Stimulated activated CD4-positive, alpha-beta T cell treated with anti-CD3 and anti-CD28 coated beads, TNF-alpha, amount 100 ng/mL, for 24 hours (primary cell): ENCODE measurements at regions not wholly inside any gene's neighbourhood (a gene's known extent, or its start where the extent isn't known, plus 50 kb on each side); places are given as distances from the start of the nearest gene placed in this dataset.
A peak's percentile ranks its signal among the peaks of the same experiment; 100 is the strongest.

ENCODE experiments used
- DNase-seq, 3 experiments: peaks; one replicate each; pipeline ENCODE4 v3.0.0-alpha.2; 2020; ENCODE audit warnings: low read depth in 3 of 3

DNA sequence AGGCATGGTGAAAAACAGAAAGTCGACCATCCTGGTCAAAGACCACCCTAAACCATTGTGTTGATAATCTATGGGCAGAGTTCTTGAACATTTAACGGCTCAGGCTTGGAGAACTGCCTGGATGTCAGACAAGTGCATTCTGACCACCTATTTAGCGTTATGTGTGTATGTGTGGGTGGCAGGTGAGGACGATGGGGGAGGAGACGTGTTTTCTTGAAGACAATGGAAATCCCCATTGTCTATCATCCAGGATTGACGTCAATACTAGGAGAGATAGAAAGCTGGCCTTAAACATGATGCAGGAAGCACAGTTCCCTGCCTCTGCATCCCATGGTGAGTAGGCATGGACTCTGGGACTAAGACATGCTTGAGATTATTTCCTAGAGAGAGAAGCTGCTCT lies 157.4 kb upstream of the MAF start:
- peak in 1 of 3 experiments; percentile 3 for DNase-seq

DNA sequence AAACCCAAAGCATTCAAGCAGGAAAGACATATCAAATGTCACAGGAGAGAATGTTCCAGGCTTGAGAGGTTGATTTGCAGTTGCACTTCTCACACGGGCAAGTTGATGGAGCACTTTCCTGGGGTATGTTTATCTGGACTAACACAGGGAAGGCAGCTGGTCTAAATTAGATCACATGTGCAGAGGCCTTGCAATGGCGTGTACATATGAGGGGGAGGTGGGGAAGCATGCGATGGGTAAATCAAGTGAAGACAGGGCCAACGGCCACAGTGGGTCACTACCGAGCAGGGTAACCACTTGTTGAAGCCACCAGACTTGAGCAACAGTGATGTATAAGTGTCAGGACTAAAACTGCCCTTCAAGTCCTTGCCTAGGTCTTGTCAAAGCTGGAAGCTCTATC lies 156.6 kb upstream of the MAF start:
- DNase-seq = no peak

DNA sequence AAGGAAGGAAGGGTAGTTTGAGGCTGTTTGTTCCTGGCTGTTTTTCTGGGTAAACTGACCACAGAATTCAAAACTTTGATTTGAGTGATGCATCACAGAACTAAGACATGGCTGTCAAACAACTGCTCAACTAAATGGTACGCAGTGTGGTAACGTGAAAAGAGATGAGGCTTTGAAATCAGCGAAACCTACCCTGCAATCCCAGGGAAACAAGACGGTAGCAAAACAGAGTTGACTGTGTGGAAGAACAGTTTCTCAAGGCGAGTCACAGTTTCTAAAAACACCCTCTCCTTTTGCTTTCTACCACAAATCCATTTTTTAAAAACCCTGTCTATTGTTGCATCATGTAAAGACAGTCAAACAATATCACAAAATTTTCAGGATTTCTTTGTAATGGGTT lies 156.0 kb upstream of the MAF start:
- DNase-seq = no peak

DNA sequence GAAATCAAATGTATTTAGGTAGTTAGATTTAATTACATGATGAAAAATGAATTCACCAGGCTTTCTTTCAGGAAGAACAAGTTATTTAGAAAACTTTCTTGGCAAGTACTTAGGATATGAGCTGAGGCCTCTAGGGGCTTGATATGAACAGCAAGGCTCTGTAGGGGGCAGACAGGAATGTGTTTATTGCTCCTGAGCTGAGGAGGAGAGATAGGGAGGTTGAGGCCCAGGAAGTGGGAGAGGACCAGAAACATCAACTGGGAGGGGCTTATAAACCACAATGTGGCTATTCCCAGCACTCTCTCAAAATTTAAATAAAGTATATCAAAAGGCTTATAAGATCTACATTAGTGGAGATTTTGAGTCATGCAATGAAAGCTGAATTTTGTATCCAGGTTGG lies 154.0 kb upstream of the MAF start:
- no peak for DNase-seq

DNA sequence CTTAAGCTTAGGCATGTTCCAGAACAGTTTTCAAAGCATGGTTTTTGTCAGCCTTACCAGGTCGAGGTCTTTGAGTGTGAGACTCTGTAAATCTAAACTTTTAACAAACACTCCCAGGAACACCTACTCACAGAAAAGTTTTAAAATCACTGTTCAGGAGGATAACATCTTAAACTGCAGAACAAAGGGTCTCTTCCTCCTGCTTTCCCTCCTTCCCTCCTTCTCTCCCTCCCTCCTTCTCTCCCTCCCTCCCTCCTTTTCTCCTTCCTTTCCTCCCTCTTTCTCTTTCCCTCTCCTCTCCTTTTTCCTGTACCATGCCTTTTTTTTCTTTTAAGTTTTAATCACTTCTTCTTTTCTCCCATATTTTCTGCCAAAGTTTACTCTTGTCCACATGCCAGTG lies 153.5 kb upstream of the MAF start:
- no peak for DNase-seq

DNA sequence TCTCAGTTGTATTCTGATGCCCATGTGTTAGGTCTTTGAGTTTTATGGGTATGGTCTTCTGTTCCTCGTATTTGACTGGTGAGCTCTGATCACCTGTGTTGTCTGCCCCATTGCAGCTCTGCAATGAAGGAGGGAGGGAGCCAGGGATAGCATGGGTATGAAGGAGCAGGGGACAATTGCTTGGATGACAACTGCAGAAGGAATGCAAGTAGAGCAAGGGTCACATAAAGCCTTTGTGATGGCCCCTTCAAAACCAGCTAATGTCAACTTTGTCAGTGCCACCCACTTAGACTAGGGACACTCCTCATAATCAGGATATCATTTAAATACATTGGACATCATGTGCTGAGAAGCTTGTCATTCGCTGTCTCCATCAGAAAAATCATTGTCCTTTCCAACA lies 152.7 kb upstream of the MAF start:
- no peak for DNase-seq

DNA sequence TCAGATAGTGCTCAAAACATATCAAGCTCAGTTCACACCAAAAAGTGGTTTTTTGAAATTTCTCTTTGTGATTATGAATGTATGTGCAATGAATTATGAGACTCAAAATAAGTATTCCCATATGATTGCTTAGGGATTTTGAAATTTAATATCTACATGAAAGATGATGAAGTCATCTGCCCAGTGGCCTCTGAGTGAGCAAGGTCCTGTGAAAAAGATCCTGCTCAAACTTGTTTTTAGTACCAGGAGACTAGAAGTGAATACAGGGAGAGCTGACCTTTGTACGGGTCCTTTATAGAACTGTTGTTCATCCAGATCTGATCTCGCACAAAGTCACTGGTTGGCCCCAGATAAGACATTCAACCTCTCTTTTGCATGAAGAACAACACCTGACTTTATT lies 151.9 kb upstream of the MAF start:
- no peak for DNase-seq

DNA sequence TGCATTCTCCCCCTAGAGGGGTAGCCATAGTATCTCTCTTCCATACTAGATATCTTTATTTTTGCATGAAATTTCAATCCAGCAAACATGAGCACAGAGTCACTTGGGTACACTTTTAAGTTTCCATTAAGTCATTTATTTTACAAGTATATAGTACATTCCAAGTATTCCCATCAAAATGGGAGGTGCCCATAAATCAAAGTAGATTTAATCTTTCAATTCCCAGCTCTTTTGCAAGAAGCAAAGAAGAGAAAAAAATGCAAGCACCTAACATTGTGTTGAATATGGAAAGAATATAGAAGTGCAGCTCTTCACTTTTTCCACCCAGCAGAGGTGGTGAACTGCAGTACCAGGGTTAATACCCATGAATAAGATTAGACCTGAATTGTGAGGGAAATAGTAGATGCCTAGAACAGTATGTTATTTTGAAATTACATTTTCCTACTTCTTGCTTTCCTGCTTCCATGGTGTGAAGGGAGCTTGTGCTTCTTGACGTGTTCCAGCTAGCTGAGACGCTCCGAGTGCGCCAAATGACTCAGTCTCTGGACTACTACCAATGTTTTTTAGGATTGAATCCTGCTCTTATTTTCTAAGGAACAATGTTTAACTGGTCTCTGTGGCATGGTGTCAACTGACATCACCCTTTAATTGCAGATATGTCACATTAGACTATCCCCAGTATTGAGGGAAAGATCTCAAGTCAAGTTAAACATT lies 151.1 kb upstream of the MAF start:
- DNase-seq = no peak

DNA sequence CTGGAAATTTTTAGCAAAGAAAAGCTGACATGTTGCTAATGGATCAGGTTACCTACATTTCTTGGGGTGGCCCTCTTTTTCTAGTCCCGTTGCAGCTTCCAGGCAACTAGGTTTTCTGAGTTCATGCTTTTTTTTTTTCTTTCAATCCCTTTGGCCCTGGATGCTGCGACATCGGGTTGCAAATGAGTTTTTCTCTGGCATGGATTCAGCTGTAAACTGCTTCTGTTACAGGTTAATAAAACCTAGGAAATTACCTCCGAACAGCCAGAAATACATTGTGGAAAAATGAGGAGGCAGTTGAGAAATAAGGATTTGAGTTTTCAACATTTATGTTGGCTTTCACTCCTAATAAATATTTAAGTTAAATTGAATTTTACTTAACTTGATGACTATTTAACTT lies 149.8 kb upstream of the MAF start:
- DNase-seq = no peak

DNA sequence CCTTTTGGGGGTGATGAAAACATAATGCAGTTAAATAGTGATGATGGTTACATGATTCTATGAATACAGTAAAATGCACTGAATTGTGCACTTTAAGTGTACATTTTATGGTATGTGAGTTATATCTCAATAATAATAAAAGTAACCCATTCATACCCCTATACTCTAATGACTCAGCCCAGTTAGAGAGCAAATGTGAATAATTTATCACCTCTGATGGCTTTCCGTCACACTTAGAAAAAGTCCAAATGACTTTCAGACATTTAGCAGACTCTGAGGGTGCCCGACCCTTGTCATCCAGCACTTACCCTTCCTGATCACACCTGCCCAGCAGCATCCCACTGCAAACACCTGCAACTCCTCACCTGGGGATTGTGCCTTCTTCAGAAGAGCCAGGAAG lies 148.1 kb upstream of the MAF start:
- DNase-seq = no peak

DNA sequence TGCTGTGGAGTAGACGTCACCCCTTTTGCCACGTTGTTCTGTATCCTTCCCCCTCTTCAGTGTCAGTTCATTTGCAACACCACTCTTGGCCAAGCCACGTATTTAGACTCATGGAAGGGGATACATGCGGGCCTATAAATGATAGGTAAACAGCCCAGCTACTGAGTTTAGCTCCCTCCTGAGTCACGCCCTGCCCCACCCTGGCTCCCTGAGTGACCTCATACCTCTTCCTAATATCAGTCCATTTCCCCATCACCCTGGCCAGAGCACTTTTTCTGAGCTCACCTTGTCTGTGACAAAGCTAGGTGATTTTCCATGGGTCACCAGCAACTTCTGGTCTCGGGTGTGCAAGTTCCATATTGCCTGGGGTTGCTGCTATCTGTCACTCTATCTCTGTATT lies 147.2 kb upstream of the MAF start:
- DNase-seq = no peak

DNA sequence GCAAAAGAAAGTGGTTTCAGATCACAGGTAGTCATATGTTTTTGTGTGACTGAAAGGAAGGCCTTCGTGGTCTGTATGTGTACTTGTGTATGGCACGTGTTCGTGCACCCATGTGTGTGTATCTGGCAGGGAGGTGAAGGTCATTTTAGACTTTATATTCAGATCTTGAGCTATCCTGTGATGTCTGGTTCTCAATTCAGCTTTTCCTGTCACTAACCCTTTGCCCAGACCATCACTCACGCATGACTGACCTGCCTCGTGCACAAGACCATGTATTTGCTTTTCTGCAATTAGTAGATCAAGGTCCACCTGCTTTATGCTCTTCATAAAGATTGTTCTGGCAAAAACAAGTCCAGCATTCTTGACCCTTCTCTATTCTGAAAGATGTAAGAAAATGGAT lies 139.7 kb upstream of the MAF start:
- no peak for DNase-seq

DNA sequence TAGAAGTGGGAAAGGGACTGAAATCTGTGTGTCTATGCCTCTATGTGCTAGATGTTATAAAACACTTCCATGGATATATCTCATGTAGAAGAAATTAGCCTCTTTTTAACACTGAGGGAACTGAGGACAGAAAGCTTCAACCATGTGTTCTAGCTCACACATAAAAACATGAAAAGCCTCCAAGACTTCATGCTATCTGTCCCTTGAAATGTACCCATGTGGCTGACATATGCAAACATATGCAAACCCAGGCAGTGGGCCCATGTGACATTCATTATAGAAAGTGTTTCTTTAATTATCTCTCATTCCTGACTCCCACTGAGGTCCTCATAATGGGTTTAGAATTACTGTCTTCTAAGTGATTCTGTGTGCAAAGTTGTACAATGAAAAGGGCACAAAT lies 134.7 kb upstream of the MAF start:
- DNase-seq = no peak

DNA sequence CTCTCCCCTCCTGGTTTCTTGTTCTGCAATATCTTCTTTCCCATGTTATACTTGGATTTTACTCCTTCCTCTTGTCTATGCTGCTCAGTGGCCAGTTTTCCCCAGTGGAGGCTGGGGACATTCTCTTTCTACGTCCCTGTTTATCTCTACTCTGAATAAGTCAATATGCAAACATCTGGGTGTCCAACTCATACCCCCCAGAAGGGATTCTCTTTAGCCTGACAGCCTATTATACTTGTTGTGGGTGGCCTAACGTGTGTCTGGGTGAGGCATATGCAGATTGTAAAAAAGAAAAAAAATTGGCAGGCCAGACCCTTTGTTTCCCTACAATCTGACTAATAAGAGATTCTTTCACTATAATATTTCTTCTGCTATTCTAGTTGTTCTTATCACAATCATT lies 134.2 kb upstream of the MAF start:
- DNase-seq = no peak

DNA sequence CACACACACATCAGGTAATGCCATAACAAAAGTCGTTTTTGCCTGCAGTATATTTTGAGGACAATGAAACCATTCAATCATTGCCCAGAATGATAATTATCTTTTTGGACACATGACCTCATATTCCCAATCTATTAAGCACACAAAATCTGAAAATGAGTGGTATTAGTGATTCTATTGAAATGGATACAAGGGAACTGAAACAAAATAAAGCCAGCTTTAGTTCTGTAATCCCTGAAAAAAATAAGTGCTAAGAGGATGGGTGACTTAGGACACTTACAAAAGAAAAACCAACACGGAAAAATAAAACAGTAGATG lies 128.3 kb upstream of the MAF start:
- DNase-seq = no peak

DNA sequence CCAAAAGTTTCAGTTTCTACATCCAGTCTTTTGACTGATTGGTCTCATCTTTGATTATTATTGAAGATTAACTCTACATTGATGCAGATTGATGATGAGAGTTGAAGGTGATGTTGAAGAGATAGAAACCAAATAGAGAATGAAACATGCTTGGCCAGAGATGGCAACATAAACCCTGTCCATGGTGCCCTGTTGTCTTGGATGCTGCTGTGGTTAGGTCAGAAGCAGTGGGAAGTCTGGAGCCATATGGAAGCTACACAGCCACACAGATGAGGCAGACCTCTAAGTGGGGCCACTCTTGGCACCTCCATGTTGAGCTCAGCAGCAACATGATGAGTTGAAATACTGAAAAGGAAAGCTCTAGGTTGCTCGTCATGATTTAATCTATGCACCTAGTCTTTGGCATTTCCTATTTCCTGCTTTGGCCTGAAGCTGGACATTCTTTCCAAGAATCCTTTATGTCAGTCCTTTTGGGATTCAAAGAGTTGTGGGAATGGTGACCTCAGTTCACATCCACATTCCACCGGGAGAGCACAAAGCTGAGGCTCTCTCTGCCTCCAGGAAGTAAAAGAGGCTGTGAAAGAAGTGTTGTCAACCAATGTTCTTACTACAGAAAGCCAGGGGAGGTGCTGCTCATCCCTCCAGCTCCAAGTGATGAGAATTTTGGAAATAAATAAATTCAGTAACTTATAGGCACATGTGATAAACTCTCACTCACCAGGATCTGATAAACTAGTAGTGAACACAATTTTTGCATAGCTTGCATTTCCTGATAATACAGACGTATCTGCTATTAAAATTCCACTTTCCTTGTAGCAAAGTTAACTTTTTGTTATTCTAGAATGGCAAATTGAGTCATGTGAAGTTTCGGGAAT lies 127.7 kb upstream of the MAF start:
- no peak for DNase-seq

DNA sequence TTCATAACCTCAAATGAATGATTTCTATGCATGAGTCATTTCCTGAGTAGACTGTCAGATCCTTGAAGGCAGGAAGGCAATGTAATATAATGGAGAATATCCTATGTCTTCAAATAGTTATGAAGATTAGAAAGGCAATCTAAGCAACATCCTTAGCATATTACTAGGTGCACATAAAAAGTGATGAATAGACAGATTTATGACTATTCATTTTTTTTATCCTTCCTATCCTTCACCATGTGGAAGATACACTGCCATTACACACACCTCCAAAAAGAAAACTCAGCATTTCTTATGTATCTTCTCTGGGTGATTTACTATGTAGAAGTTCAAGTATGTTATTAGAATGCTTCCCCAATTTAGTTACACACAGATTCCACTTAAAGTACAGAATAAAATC lies 126.4 kb upstream of the MAF start:
- DNase-seq = no peak

DNA sequence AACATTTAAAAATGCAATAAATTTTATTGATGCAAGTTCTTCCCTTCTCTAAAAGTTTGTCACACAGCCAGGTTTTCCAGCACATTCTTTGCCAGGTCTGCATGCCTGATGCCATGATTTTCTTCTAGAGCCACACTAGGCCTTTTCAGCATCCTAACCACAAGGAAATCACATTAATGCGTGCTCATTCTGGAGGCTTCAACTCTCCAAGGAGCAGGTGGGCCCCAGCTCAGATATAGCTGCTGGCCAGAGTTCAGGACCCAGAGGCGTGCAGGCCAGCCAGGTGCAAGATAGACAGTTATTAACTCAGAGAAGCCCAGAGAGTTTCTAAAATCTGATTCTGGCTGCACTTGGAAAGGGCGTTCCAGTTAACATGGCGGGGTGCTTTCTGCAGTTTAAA lies 124.5 kb upstream of the MAF start:
- DNase-seq = no peak

DNA sequence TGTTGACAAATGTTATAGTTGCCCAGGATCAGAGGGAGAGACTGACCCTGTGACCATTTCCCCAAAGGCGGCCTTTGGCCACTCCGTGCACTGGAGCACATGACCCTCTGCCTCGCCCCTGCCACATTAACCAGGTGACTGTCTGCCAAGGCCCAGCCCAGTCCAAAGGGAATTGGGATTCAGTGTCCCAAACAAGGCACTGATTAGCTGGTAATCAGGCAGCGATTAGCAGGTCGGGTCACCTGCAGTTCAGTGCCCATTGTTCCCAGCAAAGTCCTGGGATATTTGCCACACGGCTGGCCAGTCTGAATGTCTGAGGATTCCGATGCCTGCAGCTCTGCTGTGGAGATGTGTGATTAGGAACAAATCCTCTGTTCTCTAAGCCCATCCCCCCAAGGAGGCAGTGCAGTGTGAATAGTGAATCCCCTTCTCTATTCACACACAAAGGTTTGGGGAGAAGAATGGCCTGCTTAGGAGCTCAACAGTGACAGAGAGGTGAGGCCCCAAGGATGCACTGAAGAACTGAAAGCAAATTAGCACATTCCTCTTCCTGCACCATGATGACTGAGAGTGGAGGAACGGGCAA lies 123.1 kb upstream of the MAF start:
- DNase-seq = no peak

DNA sequence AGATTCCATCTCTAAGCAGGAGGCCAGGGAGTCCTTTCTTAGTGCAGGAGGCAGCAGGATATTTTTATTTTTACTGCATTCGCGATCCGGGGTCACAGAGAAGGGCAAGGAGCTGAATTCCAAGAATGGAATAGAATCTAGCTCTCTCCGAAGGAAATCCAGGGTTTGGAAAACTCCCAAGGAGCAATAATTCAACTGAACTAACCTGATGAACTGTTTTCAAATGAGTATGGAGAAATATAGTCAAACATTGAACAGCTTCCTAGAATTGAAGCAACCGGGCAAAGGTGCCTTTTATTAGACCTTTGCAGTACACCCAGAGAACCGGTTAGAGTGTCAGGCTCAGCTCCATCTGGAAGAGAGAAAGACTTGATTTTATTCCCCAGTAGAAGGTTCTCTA lies 120.7 kb upstream of the MAF start:
- no peak for DNase-seq

DNA sequence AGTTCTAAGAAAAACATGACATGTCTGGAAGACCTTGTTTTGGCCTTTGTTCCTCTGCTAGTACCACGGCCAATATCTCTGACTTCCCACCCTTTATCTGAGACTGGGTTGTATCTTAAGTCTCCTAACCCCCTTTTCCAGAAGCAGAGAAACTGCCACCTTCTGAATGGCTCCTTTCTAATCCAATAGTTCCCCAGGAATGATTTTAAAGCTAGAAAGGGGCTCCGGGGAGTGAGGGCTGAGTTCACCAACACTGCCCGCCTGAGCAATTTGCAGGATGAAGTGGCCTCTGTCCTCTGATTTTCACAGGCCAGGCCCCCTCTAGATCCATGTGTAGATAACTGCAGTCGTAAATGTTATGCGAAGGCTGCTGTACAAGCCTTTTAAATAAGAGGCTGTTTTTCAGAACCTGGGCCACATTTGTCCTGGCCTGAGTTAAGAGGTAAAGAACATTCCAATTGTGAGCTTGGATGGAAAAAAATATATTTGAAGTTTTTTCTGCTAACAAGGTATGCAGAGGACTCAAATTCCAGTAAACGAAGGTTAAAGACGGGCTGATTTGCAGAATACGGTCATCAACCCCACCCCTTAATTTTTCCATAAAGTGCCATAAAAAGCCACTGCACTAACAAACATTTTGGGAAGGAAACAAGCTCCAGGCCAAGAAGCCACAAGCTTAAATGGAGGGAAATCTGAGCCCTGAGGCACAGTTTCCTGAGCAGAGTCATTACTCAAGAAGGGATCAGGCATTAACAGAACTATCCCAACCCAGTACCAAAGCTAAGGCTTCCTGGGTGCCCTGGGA lies 117.0 kb upstream of the MAF start:
- DNase-seq = no peak

DNA sequence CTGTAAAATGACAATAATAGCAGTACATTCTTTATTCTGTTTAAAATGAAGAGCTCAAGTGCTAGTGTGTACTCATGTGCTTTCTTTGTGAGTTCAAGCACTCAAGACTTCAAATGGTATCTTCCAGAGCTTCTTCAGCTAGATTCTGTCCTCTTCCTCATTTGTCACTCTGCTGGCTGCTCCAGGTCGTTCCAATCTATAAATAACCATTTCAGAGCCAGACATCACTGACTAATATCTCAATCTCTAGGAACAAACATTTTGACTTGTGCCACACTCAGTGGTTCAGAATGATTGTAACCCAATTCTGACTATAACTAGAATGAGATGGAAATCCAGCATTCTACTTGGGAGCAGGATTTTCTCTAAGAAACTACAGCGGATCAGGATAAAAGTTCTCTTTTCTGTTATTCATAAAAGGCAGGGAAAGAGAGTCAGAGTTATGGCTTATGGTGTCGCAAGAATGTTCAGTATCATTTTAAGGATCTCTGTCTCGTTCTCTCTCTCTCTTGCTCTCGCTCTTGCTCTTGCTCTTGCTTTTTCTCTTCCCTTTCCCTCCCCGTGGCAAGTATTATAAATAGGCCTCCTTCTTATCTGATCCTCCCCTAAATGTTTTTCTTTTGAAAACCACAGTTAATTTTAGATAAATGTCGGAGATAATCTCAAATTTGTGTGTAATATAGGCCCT lies 116.3 kb upstream of the MAF start:
- no peak for DNase-seq
